Activated CD8-positive, alpha-beta T cell treated with anti-CD3 and anti-CD28 coated beads for 36 hours (primary cell): ENCODE measurements at regions not wholly inside any gene's neighbourhood (a gene's known extent, or its start where the extent isn't known, plus 50 kb on each side); places are given as distances from the start of the nearest gene placed in this dataset.

ENCODE experiments used
- ATAC-seq: fragments of 200-7000 bp; cut with Tn5 transposase; one replicate; pipeline ENCODE4 v1.10.0; 2021; ENCODE audit warnings: mild to moderate bottlenecking, moderate library complexity
- CTCF ChIA-PET: fragments of 350-600 bp; sonication (Branson Sonifier 250); formaldehyde crosslinking; loops from one replicate; lab custom pipeline; 2021; ENCODE audit warnings: antibody characterized with exemption; lab: Charles Lee
- POLR2A ChIA-PET: fragments of 350-600 bp; sonication (Branson Sonifier 250); formaldehyde crosslinking; loops from one replicate; lab custom pipeline; 2021; ENCODE audit warnings: antibody characterized with exemption; lab: Charles Lee
- DNase-seq: peaks from one replicate; pipeline ENCODE4 v3.0.0-alpha.2; 2020
- H3K27ac Mint-ChIP-seq: one replicate; pipeline ENCODE4 v1.8.0; 2021; ENCODE audit warnings: mild to moderate bottlenecking, mixed read lengths
- H3K27me3 Mint-ChIP-seq: one replicate; pipeline ENCODE4 v1.8.0; 2021; ENCODE audit warnings: mixed read lengths
- H3K36me3 Mint-ChIP-seq: one replicate; pipeline ENCODE4 v1.8.0; 2021; ENCODE audit warnings: low read depth, mixed read lengths
- H3K4me1 Mint-ChIP-seq: one replicate; pipeline ENCODE4 v1.8.0; 2021; ENCODE audit warnings: low read depth, mixed read lengths
- H3K4me3 Mint-ChIP-seq: one replicate; pipeline ENCODE4 v1.8.0; 2021; ENCODE audit warnings: mild to moderate bottlenecking, moderate library complexity, mixed read lengths
- H3K9me3 Mint-ChIP-seq: one replicate; pipeline ENCODE4 v1.8.0; 2021; ENCODE audit warnings: mixed read lengths
- intact Hi-C: fragments of 100-400 bp; cut with micrococcal nuclease; formaldehyde crosslinking; loops from one replicate; pipeline ENCODE4 v1.10.0; 2022
- TF ChIP-seq, protein P1 (sequence below): fragments of 200-600 bp; IDR thresholded peaks from one replicate; pipeline ENCODE4 v1.8.0; 2022; ENCODE audit warnings: antibody characterized with exemption, mild to moderate bottlenecking

- H3K27ac Mint-ChIP-seq, result no peak overlapping the region
These were observed 390.6 kb downstream of the NFIB start for GRCh38 chr9:13923381-13923780.

DNA sequence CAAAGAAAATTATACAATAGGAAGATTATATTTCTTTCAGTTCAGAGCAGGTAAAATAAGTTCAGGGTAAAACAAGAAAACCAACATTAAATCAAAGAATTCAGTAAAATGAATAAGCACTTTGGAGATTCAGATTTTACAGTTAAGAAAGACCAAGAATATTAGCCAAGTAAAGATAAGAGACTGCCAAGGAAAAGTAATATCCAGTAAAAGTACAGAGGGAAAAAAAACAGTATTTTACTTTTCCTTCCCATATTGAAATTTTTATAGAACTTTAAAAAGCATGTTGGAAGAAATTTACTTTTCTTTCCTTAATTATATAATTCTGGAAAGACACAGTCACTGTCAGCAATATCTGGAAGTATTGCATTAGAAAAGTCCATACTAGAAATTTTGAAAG is 393.4 kb downstream of the NFIB start:
- no peaks in the 10 kb centered on the region for H3K27me3 Mint-ChIP-seq
- H3K36me3 Mint-ChIP-seq, result no peaks in the 10 kb centered on the region
- no peak overlapping the region for H3K4me3 Mint-ChIP-seq
- POLR2A ChIA-PET, result no interaction called here
- H3K9me3 Mint-ChIP-seq, result peaks cover 14% of the 10 kb centered on the region
- DNase-seq, result no peak
- H3K27ac Mint-ChIP-seq, result no peak overlapping the region
- intact Hi-C loops, result no loop called here
- TF ChIP-seq, protein P1, sequence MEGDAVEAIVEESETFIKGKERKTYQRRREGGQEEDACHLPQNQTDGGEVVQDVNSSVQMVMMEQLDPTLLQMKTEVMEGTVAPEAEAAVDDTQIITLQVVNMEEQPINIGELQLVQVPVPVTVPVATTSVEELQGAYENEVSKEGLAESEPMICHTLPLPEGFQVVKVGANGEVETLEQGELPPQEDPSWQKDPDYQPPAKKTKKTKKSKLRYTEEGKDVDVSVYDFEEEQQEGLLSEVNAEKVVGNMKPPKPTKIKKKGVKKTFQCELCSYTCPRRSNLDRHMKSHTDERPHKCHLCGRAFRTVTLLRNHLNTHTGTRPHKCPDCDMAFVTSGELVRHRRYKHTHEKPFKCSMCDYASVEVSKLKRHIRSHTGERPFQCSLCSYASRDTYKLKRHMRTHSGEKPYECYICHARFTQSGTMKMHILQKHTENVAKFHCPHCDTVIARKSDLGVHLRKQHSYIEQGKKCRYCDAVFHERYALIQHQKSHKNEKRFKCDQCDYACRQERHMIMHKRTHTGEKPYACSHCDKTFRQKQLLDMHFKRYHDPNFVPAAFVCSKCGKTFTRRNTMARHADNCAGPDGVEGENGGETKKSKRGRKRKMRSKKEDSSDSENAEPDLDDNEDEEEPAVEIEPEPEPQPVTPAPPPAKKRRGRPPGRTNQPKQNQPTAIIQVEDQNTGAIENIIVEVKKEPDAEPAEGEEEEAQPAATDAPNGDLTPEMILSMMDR, result no peak
- no peak for ATAC-seq
- CTCF ChIA-PET, result no interaction called here
- no peaks in the 10 kb centered on the region for H3K4me1 Mint-ChIP-seq

More at GRCh38 chr9:13923381-13923780, 390.6 kb downstream of the NFIB start:
- TF ChIP-seq, protein P1, result no peak
- peaks cover 7% of the 10 kb centered on the region for H3K9me3 Mint-ChIP-seq
- H3K4me1 Mint-ChIP-seq, result no peaks in the 10 kb centered on the region
- no peaks in the 10 kb centered on the region for H3K36me3 Mint-ChIP-seq
- intact Hi-C loops, result no loop called here
- ChIA-PET CTCF (no interaction called here), POLR2A (no interaction called here)
- no peak overlapping the region for H3K4me3 Mint-ChIP-seq
- ATAC-seq, result no peak
- H3K27me3 Mint-ChIP-seq, result no peaks in the 10 kb centered on the region
- no peak for DNase-seq

DNA sequence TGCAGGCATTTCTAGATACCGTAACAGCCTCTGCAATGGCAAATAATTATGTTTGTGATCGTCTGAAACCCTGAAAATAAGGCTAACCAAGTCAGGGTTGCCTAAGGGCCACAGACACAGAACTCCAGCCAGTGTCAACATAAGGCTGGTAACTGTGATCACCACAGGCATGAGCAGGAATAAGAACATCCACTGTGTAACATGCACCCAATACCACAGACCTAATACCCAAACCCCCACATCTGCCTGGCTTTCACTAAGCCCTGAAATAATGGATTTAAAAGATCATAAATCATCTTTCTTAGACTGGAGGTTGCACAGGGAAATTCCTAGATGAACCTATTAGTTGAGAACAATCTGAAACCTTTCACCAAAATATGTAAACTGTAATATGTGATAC is 394.5 kb downstream of the NFIB start:
- H3K4me1 Mint-ChIP-seq, result no peaks in the 10 kb centered on the region
- H3K27me3 Mint-ChIP-seq, result no peaks in the 10 kb centered on the region
- peaks cover 12% of the 10 kb centered on the region for H3K9me3 Mint-ChIP-seq
- no peak overlapping the region for H3K27ac Mint-ChIP-seq
- TF ChIP-seq, protein P1, result no peak
- CTCF ChIA-PET, result no interaction called here
- POLR2A ChIA-PET, result no interaction called here
- no peak for ATAC-seq
- intact Hi-C loops, result no loop called here
- DNase-seq, result no peak
- H3K4me3 Mint-ChIP-seq, result no peak overlapping the region
- no peaks in the 10 kb centered on the region for H3K36me3 Mint-ChIP-seq

DNA sequence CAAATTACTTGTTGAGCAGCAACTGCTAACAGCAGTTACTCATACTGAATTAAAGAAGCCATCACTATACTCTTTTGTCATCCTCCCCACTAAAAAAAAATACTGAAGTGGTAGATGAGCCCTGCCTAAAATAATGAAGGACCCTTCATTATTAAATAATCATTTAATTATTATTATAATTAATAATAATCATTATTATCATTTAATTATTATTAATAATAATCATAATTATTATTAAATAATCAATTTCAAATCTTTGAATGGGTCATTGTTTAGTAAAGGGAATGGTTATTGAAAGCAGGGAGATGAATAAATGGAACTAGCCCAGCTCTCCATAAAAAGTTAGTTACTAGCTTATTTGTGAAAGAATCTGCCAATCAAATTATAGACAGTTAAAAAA is 396.4 kb downstream of the NFIB start:
- no peaks in the 10 kb centered on the region for H3K4me1 Mint-ChIP-seq
- ATAC-seq, result no peak
- H3K4me3 Mint-ChIP-seq, result no peak overlapping the region
- intact Hi-C loops, result no loop called here
- no peak for DNase-seq
- H3K27ac Mint-ChIP-seq, result no peak overlapping the region
- TF ChIP-seq, protein P1, result no peak
- H3K9me3 Mint-ChIP-seq, result peaks cover 7% of the 10 kb centered on the region
- no peaks in the 10 kb centered on the region for H3K27me3 Mint-ChIP-seq
- POLR2A ChIA-PET, result no interaction called here
- CTCF ChIA-PET, result no interaction called here
- H3K36me3 Mint-ChIP-seq, result no peaks in the 10 kb centered on the region

- intact Hi-C loops, result no loop called here
- Mint-ChIP-seq H3K36me3 (no peaks in the 10 kb centered on the region), H3K27ac (no peak overlapping the region), H3K4me3 (no peak overlapping the region), H3K27me3 (no peaks in the 10 kb centered on the region), H3K9me3 (peaks cover 7% of the 10 kb centered on the region), H3K4me1 (no peaks in the 10 kb centered on the region)
- CTCF ChIA-PET, result no interaction called here
- ATAC-seq, result no peak
- TF ChIP-seq, protein P1, result no peak
- DNase-seq, result no peak
- POLR2A ChIA-PET, result no interaction called here
These were observed 398.2 kb downstream of the NFIB start for GRCh38 chr9:13915591-13916301.
